ENCODE measurements at regions not wholly inside any gene's neighbourhood (a gene's known extent, or its start where the extent isn't known, plus 50 kb on each side); places are given as distances from the start of the nearest gene placed in this dataset.
"Not testable (repeated sequence)": the region's sequence is repeated elsewhere in the genome, so short reads cannot be mapped to it uniquely, and the experiment has no call there.

GRCh38 chr22:25397616-25398015, 166.9 kb upstream of the GRK3 start:
- DNase-seq: no peak

DNA sequence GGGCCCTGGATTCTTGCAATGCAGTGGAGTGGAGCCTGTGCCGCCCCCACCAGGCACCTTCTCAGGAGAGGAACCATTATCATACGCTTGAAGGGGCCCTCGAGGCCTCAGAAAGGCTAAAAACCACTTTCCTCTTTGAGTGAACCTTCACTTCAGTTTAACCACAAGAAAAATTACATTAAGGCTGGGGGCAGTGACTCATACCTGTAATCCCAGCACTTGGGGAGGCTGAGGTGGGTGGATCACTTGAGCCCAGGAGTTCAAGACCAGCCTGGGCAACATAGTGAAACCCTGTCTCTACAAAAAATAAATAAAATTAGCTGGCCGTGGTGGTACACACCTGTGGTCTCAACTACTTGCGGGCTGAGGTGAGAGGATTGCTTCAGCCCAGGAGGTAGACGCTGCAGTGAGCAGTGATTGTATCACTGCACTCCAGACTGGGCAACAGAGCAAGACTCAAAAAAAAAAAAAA, 165.8 kb upstream of the GRK3 start:
- not testable (repeated sequence) for DNase-seq

GRCh38 chr22:25399649-25400151, 164.8 kb upstream of the GRK3 start:
- no peak for DNase-seq

GRCh38 chr22:25402160-25402500, 162.3 kb upstream of the GRK3 start:
- DNase-seq: no peak

- DNase-seq: peak; percentile 2
These were observed 161.8 kb upstream of the GRK3 start for GRCh38 chr22:25402501-25403283.

- DNase-seq: no peak
These were observed 161.1 kb upstream of the GRK3 start for GRCh38 chr22:25403284-25403810.

DNA sequence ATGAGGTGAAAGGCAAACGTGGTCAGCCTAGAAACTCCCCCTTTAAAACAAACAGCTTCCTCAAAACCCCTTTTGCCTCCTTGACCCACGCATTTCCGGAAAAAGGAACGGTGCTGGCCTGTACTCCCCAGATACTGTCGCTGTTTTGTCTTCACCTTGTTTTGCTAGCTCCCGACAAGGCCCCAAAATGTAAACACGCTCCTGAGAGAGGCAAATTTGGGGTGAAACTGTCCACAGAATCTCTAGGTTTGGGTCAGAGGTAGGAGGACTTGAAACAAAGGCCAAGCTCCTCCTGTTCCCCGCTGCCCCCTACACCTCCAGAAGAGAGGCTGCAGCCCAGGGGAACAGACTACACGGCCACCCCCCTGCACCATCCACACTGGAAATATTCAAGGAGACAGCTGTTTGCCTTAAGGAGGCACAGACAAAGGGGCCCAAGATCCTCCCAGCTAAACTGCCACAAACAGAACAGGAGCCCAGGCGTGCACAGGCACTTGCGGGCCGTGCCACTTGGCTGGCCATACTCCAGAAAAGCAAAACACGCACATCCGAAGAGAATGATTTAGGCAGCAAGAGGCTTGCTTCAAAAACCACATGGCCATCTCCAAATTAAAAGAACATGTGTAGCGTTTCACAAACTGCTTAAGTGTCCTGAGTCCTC, 160.5 kb upstream of the GRK3 start:
- DNase-seq: peak; percentile 9

GRCh38 chr22:25404556-25404927, 159.9 kb upstream of the GRK3 start:
- no peak for DNase-seq

GRCh38 chr22:25404928-25405816, 159.3 kb upstream of the GRK3 start:
- DNase-seq: peak; percentile 60

DNA sequence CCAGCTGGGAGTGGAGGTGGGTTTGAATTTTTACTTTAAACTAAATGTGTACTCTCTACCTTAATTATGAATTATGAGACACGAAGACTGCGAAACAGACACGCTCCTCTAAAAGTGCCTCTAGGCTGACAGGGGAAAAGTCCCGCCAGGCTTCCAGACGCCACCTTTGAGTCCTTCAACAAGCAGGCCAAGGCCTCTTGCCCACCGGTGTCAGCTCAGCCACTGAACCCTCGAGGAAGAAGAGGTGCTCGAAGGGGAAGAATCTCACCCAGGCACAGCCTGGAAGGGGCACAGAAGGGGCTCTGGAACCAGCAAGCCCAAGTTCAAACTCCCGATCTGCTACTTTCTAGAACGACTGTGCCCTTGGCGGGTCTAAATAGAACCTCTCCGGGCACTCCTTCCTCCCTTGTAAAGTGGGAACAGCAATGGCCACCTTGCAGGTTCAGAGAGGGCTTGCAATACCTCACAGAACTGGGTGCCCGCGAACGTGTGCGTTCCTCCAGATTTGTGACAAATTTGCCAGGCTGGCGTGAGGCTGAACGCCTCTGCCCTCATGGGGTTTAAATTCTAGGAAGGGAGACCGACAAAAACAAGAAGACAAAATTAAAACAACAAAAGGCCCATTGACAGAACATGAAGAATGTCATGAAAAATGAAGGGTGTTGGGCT, 158.5 kb upstream of the GRK3 start:
- no peak for DNase-seq

DNA sequence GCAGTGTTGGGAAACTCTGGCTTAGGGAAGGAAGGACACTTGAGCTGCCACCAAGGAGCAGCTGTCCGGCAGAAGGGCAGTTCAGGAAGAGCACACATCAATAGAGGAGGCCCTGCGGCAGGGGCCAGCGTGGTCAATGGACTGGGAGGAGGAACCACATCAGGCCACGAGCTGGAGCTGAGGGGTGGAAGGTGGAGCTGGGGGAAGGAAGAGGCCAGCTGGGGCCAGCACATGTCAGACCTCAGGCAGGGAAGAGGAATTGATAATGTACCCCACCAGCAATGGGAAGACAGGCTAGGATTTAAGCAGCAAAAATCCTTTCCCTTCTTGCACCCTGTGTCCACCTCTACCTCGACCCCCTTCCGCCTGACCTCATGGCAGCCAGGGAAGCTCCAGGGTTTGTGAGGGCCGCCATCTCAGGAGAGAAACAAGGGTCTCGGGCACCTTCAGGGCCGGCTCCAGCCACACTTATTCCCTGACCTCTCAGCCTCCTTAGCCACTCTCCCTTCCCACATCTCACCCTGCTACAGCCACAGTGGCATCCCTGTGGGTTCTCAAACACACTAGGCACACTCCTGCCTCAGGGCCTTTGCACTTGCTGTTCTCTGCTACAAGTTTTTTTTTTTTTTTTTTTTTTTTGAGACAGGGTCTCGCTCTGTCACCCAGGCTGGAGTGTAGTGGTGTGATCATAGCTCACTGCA, 157.8 kb upstream of the GRK3 start:
- no peak for DNase-seq

- DNase-seq: no peak
These were observed 157.1 kb upstream of the GRK3 start for GRCh38 chr22:25407226-25407858.

GRCh38 chr22:25407859-25408229, 156.6 kb upstream of the GRK3 start:
- DNase-seq: no peak

DNA sequence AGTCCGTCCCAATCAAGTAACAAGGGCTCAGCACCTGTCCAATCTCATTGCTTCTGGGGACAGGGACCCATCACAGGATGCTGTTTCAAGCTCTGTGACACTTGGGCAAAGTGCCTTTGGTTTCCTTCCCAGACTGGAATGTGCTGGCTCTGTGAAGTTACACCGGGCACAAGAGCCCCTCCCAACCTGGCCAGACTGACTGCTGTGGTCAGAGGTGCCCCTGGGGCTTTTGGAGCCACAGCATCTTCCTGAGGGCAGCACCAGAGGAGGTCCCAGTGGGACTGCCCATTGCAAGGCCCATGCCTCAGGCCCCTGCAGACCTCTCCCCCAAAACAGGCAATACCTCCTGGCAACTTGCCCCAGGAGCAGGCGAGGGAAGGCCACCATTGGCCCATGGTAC, 155.2 kb upstream of the GRK3 start:
- DNase-seq: no peak

DNA sequence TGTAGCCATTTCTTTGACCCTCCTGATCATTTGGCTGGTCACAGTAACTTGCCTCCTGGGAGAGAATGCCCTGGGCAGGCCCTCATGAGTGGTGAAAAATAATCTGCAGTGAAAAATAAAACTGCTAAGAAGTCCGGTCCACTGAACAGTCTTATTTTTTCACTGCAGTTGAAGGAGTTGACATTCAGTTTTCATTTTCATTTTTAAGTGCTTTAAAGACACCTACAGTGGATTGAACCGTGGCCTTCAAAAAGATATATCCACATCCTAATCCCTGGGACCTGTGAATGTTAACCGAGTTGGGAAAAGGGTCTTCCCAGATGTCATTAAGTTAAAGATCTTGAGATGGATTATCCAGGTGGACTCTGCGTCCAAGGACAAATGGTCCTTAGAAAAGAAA, 153.6 kb upstream of the GRK3 start:
- DNase-seq: no peak

GRCh38 chr22:25413620-25414019, 150.9 kb upstream of the GRK3 start:
- no peak for DNase-seq

DNA sequence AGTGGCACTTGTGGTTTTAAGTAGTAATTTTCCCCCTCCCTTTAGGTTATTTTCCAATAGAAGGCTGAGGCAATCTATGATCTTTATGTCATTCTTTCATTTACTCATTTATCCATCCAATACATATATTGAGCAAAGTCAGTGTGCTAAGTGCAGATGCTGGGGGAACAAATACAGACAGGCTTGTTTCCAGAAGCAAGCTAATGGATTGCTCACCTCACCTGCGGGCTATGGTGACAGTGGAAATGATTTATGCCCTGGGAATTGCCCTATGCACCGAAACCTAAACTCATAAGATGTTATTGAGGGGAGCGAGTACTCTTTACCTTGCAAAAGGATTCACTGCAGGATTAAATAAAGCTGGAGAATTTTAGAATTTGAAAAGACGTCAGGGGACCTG, 148.7 kb upstream of the GRK3 start:
- not testable (repeated sequence) for DNase-seq

- not testable (repeated sequence) for DNase-seq
These were observed 146.6 kb upstream of the GRK3 start for GRCh38 chr22:25417826-25418225.

- DNase-seq: no peak
These were observed 145.0 kb upstream of the GRK3 start for GRCh38 chr22:25419247-25420113.

GRCh38 chr22:25420114-25420441, 144.4 kb upstream of the GRK3 start:
- not testable (repeated sequence) for DNase-seq
